Left colon (tissue), 2 donors: ENCODE measurements at regions not wholly inside any gene's neighbourhood (a gene's known extent, or its start where the extent isn't known, plus 50 kb on each side); places are given as distances from the start of the nearest gene placed in this dataset.
A peak's percentile ranks its signal among the peaks of the same experiment; 100 is the strongest.

ENCODE experiments used
- ATAC-seq: fragments of 200-7000 bp; cut with Tn5 transposase; one replicate; pipeline ENCODE4 v1.9.1; 2020; ENCODE audit warnings: mild to moderate bottlenecking, moderate library complexity
- DNase-seq, 2 donors: peaks; one replicate each; pipeline ENCODE4 v3.0.0-alpha.2; 2020
- intact Hi-C, 2 donors: fragments of 100-400 bp; cut with DNase I in 1 of 2; cut with micrococcal nuclease in 1 of 2; formaldehyde crosslinking; loops; one replicate each; pipeline versions ENCODE4 v1.11.2 to v1.14.0; 2022; cut with DNase I, micrococcal nuclease
- donor health status: DM: no; HTN: no; CAD: no.
- donor health status: DM: yes; HTN: yes; CAD: no.

GRCh38 chr2:34316788-34317187 lies 717.7 kb upstream of the FAM98A start:
- DNase-seq (no peak), ATAC-seq (no peak)
- intact Hi-C loops = no loop called here

DNA sequence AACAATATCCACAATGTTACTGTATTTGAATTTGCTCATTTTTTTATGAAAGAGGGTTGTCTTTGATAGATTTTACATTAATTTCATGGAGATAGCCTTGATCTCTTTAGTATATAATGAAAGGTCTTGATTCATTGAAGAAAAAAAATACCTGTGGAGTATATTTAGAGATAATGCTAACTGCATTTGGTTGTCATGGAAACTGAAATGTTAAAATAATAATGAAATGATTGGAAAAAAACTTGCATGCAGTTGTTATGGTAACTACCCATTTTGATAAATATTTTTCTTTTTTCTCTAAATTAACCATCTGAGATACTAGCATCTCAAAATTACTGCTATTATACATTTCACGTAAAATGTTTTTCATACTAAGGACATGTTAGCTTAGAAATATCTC lies 712.7 kb upstream of the FAM98A start:
- DNase-seq (no peak), ATAC-seq (no peak)
- intact Hi-C loops = no loop called here

DNA sequence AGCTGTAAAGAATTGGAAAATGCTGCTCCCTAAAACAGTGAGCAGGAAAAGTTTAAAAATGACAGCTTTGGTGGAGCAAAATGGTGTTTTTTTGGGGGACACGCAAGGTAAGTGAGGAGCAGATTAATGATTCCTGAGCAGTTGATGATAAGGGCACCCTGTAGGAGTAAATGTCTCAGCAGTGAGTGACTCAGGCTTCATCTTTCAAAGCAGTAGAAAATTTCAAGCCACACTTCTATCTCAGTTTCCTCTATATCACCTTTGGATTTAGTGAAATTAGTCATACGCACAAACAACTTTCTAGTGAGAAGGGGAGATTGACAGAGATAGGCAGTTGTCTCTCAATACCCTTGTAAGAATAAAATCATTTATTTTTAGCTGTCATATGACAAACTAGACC lies 709.0 kb upstream of the FAM98A start:
- no peak for DNase-seq
- no peak for ATAC-seq
- intact Hi-C loops = no loop called here

DNA sequence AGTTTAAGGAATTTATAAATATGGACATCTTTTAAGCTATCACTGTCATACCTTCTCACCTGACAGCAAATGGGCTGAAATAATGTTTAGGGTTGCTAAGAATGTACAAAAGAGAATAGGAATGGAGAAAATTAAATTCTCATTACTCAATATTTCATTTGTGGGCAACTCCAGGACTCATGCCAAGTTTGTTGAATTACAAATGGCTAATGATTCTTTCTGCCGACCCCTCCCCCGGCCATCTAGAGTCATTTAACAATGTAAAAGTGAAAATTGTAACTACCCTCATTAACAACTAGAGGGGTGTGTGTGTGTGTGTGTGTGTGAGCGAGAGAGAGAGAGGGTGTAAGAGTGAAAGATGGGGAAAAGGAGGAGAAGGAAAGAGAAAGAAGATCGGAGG lies 708.5 kb upstream of the FAM98A start:
- ATAC-seq = no peak

DNA sequence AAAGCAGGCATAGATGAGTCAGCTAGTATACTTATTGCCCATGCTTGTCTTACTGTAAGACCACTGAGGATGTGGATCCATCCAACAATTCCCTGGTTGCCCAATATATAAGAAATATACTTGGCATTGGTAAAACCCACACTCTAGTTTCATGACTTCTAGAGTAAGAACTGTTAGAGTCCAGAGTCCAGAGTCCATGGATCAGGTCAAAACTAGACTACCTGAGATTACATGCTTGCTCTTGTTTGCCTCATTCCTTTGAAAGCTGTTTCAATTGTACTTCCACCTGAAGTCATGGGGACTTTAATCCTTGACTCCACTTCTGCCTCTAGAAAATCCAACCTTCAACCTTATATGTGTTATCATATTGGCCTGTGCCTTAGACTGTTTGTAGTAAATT lies 707.6 kb upstream of the FAM98A start:
- no peak for ATAC-seq
- intact Hi-C loops = no loop called here

More for the DNA sequence above, 708.5 kb upstream of the FAM98A start:
- DNase-seq = no peak
- intact Hi-C loops = no loop called here

DNA sequence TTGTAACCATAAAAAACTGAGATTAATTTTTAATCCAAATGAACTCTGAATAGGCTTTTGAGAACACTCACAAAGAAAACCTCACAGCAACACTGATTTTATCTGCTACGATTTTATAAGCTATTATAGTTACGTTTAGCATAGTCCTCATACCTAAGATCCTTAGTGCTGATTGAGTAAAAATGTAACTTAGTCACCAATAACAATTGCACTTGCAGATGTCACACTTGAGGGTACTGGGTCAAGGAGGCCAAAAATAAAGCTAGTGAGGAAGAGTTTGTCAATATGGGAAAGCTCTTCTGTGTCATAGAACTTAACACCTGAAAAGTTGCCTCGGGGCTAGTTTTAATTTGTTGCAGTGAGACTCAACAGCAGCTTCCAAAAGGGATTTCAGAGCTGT lies 706.5 kb upstream of the FAM98A start:
- intact Hi-C loops = no loop called here
- DNase-seq (no peak), ATAC-seq (no peak)

More for the DNA sequence above, 707.6 kb upstream of the FAM98A start:
- no peak for DNase-seq

DNA sequence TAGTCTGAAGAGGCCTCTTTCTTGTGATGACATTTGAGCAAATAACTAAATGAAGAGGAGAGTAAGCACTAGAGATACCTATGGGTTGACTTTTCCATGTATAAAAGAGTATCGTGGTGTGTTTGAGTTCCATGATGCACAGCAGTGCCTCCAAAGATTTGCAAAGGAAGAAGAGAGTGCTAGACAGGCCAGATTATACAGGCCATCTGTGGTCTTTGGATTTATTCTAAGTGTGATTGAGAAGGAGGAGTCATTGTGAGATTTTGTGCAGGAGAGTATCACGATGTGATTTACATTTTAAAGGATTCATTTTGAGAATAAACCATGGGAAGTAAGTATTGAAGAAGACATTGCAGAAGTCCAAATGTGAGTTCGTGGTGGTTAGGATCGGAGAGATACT lies 695.9 kb upstream of the FAM98A start:
- ATAC-seq = no peak
- intact Hi-C loops = no loop called here
- no peak for DNase-seq

DNA sequence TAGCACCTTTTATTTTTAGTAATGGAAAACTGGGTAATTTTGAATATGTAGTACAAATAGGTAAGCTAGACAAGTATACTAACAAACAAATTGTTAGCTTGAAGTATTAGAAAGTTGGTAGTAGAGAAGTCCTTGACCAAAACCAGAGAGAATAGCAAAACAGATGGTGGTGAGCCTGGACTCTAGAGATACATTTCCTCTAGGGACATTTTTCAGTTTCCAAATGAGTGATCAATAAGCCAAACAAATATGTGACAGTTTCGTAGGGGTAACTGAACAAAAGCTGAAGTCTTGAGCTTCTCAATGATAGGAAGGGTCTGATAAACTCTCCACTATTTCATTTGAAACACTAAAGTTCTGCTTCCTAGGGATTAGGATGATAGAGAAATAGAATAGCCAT lies 692.0 kb upstream of the FAM98A start:
- intact Hi-C loops = no loop called here
- DNase-seq = no peak
- ATAC-seq = no peak

GRCh38 chr2:34288016-34288415 lies 688.9 kb upstream of the FAM98A start:
- intact Hi-C loops = no loop called here
- DNase-seq = no peak
- ATAC-seq = no peak

DNA sequence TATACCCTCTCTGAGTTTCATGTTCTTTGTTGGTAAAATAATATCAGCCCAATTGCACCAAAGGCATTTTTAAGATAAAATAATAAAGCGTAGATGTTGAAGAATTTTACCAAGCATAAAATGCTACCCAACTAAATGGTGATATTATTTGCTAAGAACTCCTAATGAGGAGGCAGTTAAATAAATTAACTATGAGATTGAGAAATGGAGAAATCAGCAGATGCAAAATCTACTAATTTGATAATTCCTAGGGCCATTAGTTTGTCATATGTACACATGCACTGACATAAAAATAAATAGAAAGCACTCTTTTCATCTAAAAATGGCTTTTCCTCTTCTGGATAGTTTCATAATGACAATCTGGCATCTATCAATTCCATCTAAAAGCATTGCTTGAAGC lies 681.5 kb upstream of the FAM98A start:
- no peak for ATAC-seq
- intact Hi-C loops = no loop called here
- DNase-seq = no peak

DNA sequence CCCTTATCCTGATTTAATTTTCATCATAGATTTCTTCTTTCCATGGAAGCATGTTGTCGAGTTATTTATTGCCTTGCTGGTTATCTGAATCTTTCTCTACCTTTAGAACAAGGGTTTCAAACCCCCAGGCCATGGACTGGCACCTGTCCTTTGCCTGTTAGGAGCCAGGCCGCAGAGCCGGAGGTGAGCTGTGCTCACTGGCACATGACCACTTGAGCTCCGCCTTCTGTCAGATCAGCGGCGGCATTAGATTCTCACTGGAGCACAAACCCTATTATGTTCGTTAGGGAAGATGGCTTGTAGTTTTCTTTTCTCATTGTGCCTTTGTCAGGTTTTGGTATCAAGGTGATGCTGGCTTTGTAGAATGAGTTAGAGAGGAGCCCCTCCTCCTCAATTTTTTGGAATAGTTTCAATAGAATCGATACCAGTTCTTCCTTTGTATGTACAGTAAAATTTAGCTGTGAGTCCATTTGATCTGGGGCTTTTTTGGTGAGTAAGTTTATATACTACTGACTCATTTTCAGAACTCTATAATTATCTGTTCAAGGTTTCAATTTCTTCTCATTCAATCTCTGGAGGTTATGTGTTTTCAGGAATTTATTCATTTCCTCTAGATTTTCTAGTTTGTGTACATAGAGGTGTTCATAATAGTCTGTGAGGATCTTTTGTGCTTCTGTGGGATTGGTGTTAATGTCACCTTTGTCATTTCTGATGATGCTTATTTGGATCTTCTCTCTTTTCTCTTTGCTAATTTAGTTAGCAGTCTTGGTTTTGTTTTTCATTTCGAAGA lies 668.0 kb upstream of the FAM98A start:
- intact Hi-C loops = no loop called here
- no peak for ATAC-seq
- no peak for DNase-seq

DNA sequence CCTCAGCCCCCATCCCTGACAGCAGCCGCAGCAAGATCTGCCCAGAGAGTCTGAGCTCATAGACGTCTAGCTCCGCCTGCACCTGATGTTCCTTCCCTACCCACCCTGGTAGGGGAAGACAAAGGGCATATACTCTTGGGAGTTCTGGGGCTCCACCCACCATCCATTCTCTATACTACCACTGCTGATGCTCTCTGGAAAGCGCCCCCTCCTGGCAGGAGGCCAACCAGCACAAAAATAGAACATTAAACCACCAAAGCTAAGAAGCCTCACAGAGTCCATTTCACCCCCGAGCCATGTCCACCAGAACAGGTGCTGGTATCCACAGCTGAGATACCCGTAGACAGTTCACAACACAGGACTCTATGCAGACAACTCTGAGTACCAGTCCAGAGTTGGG lies 662.6 kb upstream of the FAM98A start:
- intact Hi-C loops = no loop called here
- no peak for DNase-seq
- no peak for ATAC-seq

DNA sequence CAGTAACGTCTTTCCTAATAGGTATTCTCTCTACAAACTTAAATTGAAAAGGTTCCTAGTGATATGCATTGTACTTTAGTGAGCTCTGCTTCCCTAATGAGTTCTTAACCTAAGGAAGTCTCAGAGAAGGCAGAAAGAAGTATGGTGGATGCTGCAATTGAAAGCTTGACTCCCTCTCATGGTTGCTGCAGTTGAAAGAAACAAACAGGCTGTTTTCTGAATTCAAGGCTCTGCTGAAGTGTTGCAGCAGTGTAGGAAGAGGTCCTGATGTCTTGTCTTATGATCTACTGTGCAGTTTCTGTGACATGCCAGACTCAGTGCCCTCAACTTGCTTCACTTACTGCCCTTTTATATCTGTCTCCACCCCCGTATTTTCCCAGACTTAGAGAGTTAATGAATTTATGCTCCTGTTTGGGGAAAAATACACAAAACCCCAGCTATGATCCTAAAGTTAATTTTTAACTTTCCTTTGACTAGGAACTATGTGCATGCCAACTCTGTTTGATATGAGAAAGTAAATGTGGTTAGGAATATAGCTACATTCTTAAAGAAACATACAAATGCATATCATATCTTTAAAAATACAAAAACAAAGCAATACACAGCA lies 655.3 kb upstream of the FAM98A start:
- ATAC-seq (peak; percentile 71), DNase-seq (no peak)
- intact Hi-C loops = no loop called here

- intact Hi-C loops = no loop called here
- DNase-seq (no peak), ATAC-seq (peak; percentile 82)
These were observed 653.0 kb upstream of the FAM98A start for GRCh38 chr2:34252111-34252510.

DNA sequence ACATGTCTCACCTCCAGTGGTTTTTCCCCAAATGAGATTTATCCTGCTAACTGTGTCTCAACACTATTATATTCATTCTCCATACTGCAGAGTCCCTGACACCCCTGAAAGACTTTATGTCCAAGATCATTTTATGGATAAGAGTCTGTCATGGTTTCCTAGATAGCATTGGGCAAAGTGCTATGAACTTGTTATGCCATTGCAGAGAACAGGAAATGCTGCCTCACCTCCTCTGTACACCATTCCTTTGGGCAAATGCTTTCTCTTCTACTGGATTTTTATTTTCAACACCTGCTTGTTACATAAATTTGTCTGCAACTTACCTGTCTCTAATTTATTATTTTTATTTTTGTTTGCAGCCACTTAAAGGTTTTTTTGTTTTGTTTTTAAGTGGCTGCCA lies 652.5 kb upstream of the FAM98A start:
- intact Hi-C loops = no loop called here
- DNase-seq (no peak), ATAC-seq (peak; percentile 70)

- DNase-seq (no peak), ATAC-seq (no peak)
- intact Hi-C loops = no loop called here
These were observed 645.1 kb upstream of the FAM98A start for GRCh38 chr2:34244195-34244594.

- DNase-seq = peak; percentile 36 to 51
- ATAC-seq = peak; percentile 85
- intact Hi-C loops = no loop called here
These were observed 643.6 kb upstream of the FAM98A start for GRCh38 chr2:34242763-34243123.

- ATAC-seq (peak; percentile 87), DNase-seq (peak; percentile 18 to 33)
- intact Hi-C loops = no loop called here
These were observed 643.0 kb upstream of the FAM98A start for GRCh38 chr2:34241905-34242762.

DNA sequence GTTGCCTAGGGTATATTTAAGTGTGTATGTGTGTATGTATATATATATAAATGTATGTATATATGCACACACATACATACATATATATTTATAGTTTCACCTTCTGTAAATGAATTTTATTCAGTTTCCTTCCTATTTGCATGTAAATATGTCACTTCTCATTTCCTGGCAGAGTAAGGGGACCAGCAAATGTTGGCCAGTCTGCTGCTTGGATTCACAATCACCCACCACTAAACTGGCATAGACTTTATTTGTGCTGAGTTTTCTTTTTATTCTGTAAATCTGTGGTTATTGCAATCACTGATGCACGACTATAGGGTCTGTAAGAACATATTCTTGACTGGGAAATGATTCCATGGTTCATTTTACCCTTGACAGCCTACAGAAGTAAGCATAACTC lies 640.4 kb upstream of the FAM98A start:
- intact Hi-C loops = no loop called here
- DNase-seq (no peak), ATAC-seq (no peak)

- no peak for DNase-seq
- intact Hi-C loops = no loop called here
- no peak for ATAC-seq
These were observed 635.7 kb upstream of the FAM98A start for GRCh38 chr2:34234823-34235222.
